GM12892 (cell line): ENCODE measurements at regions not wholly inside any gene's neighbourhood (a gene's known extent, or its start where the extent isn't known, plus 50 kb on each side); places are given as distances from the start of the nearest gene placed in this dataset.

ENCODE experiments used
- POLR2A ChIP-seq: IDR thresholded peaks from 2 replicates; pipeline ENCODE4 v1.6.1; 2011; ENCODE audit warnings: low read depth, low read length, control low read depth
- POLR2AphosphoS5 ChIP-seq: IDR thresholded peaks from 2 replicates; pipeline ENCODE4 v1.6.1; 2011; ENCODE audit warnings: low read depth, low read length, control low read depth

DNA sequence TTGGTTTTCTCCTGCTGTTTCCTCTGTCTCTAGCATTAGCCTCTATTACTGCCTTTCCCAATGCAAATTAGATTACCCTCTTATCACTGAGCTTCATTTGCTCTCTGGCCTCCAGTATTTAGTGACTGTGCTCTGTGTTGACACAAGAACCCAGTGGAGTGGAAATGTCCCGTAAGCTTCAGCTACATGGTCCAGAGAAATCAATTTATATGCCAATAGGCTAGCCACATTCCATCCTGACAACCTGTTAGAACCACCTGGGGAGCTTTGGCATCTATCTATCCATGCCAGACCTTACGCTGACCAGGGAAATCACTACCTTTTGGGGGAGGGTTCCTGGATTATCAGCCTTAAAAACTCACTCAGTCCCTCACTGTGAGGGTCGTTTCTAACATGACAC is 459.6 kb downstream of the UTRN start:
- no peak for TF ChIP-seq POLR2AphosphoS5
- no peak for TF ChIP-seq POLR2A
